ENCODE measurements at regions not wholly inside any gene's neighbourhood (a gene's known extent, or its start where the extent isn't known, plus 50 kb on each side); places are given as distances from the start of the nearest gene placed in this dataset.

- TF ChIP-seq, protein P1, sequence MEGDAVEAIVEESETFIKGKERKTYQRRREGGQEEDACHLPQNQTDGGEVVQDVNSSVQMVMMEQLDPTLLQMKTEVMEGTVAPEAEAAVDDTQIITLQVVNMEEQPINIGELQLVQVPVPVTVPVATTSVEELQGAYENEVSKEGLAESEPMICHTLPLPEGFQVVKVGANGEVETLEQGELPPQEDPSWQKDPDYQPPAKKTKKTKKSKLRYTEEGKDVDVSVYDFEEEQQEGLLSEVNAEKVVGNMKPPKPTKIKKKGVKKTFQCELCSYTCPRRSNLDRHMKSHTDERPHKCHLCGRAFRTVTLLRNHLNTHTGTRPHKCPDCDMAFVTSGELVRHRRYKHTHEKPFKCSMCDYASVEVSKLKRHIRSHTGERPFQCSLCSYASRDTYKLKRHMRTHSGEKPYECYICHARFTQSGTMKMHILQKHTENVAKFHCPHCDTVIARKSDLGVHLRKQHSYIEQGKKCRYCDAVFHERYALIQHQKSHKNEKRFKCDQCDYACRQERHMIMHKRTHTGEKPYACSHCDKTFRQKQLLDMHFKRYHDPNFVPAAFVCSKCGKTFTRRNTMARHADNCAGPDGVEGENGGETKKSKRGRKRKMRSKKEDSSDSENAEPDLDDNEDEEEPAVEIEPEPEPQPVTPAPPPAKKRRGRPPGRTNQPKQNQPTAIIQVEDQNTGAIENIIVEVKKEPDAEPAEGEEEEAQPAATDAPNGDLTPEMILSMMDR (IDR thresholded peaks at IDR 0.05; ENCODE audit: insufficient read depth, low read length) = no peak
- TF ChIP-seq, protein P2, sequence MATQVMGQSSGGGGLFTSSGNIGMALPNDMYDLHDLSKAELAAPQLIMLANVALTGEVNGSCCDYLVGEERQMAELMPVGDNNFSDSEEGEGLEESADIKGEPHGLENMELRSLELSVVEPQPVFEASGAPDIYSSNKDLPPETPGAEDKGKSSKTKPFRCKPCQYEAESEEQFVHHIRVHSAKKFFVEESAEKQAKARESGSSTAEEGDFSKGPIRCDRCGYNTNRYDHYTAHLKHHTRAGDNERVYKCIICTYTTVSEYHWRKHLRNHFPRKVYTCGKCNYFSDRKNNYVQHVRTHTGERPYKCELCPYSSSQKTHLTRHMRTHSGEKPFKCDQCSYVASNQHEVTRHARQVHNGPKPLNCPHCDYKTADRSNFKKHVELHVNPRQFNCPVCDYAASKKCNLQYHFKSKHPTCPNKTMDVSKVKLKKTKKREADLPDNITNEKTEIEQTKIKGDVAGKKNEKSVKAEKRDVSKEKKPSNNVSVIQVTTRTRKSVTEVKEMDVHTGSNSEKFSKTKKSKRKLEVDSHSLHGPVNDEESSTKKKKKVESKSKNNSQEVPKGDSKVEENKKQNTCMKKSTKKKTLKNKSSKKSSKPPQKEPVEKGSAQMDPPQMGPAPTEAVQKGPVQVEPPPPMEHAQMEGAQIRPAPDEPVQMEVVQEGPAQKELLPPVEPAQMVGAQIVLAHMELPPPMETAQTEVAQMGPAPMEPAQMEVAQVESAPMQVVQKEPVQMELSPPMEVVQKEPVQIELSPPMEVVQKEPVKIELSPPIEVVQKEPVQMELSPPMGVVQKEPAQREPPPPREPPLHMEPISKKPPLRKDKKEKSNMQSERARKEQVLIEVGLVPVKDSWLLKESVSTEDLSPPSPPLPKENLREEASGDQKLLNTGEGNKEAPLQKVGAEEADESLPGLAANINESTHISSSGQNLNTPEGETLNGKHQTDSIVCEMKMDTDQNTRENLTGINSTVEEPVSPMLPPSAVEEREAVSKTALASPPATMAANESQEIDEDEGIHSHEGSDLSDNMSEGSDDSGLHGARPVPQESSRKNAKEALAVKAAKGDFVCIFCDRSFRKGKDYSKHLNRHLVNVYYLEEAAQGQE (IDR thresholded peaks at IDR 0.05; ENCODE audit: insufficient replicate concordance, low read depth) = no peak
- TF ChIP-seq POLR2AphosphoS5 (IDR thresholded peaks at IDR 0.05; ENCODE audit: low read depth) = no peak
- TF ChIP-seq GABPA (IDR thresholded peaks at IDR 0.05; ENCODE audit: low read depth) = no peak
- no peak for TF ChIP-seq SPI1 (IDR thresholded peaks at IDR 0.05; ENCODE audit: borderline replicate concordance, low read depth)
Observed at GRCh38 chr9:85408494-85408893, 333.3 kb downstream of the AGTPBP1 start.

All from HL-60 (cell line).